Activated naive CD4-positive, alpha-beta T cell treated with anti-CD3 and anti-CD28 coated beads for 36 hours (primary cell): ENCODE measurements at regions not wholly inside any gene's neighbourhood (a gene's known extent, or its start where the extent isn't known, plus 50 kb on each side); places are given as distances from the start of the nearest gene placed in this dataset.
"Not testable (repeated sequence)": the region's sequence is repeated elsewhere in the genome, so short reads cannot be mapped to it uniquely, and the experiment has no call there.

Source experiments
- CTCF ChIA-PET: fragments of 350-600 bp; sonication (Branson Sonifier 250); formaldehyde crosslinking; loops from one replicate; lab custom pipeline; 2021; ENCODE audit warnings: antibody characterized with exemption; lab: Charles Lee
- DNase-seq: peaks from one replicate; pipeline ENCODE4 v3.0.0-alpha.2; 2020
- H3K27ac Mint-ChIP-seq: one replicate; pipeline ENCODE4 v1.8.0; 2021; ENCODE audit warnings: mild to moderate bottlenecking, mixed read lengths
- H3K27me3 Mint-ChIP-seq: one replicate; pipeline ENCODE4 v1.8.0; 2021; ENCODE audit warnings: low read depth, mixed read lengths
- H3K36me3 Mint-ChIP-seq: one replicate; pipeline ENCODE4 v1.8.0; 2021; ENCODE audit warnings: low read depth, mixed read lengths
- H3K4me1 Mint-ChIP-seq: one replicate; pipeline ENCODE4 v1.8.0; 2021; ENCODE audit warnings: low read depth, mixed read lengths
- H3K4me3 Mint-ChIP-seq: one replicate; pipeline ENCODE4 v1.8.0; 2021; ENCODE audit warnings: mild to moderate bottlenecking, moderate library complexity, mixed read lengths
- H3K9me3 Mint-ChIP-seq: one replicate; pipeline ENCODE4 v1.8.0; 2021; ENCODE audit warnings: mixed read lengths
- intact Hi-C: fragments of 100-400 bp; cut with micrococcal nuclease; formaldehyde crosslinking; loops from one replicate; pipeline ENCODE4 v1.15.1; 2023

DNA sequence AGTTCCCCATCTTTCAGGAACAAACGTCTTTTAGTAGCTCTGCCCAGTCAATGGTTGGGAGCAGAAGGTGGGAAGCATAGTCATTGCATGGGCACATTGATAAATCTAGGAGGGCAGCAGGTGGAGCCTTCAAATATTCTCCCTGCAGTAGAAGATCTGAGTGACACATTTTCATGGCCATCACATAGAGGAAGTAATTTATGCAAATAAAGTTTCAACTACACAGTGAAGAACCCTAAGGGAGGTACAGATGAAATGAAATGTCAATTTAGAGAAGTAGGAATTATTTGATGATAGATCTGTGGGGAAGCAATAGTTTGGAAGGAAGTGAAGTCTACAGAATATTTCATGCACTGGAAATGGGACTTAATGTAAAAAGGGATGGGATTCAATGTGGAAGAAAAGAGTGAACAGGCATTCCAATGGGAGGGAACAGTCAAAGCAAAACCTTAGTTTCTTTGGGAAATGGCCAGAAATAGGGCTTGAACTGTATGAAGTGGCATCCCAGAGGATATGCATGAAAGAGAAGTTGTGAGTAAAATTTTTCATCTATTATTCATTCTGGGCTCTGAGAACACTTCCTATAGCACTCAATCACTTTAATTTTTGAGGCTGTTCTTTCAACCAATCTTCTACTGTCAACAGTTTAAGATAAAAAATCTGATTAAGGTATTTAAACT, 256.2 kb upstream of the LUZP2 start:
- H3K27me3 Mint-ChIP-seq, result no peaks in the 10 kb centered on the region
- peaks cover 6% of the 10 kb centered on the region for H3K9me3 Mint-ChIP-seq
- CTCF ChIA-PET, result no interaction called here
- no peak overlapping the region for H3K4me3 Mint-ChIP-seq
- intact Hi-C loops, result no loop called here
- no peak for DNase-seq
- no peaks in the 10 kb centered on the region for H3K36me3 Mint-ChIP-seq
- no peak overlapping the region for H3K27ac Mint-ChIP-seq
- no peaks in the 10 kb centered on the region for H3K4me1 Mint-ChIP-seq

- CTCF ChIA-PET, result no interaction called here
- no peak overlapping the region for H3K4me3 Mint-ChIP-seq
Observed at GRCh38 chr11:24246715-24247114, 250.1 kb upstream of the LUZP2 start.

GRCh38 chr11:24247846-24248245, 249.0 kb upstream of the LUZP2 start:
- Mint-ChIP-seq H3K27me3 (no peaks in the 10 kb centered on the region), H3K4me3 (no peak overlapping the region), H3K36me3 (no peaks in the 10 kb centered on the region), H3K27ac (no peak overlapping the region), H3K9me3 (peaks cover 10% of the 10 kb centered on the region), H3K4me1 (no peaks in the 10 kb centered on the region)
- intact Hi-C loops, result no loop called here
- DNase-seq, result no peak
- CTCF ChIA-PET, result no interaction called here

More at GRCh38 chr11:24246715-24247114, 250.1 kb upstream of the LUZP2 start:
- Mint-ChIP-seq H3K27ac (no peak overlapping the region), H3K9me3 (peaks cover 10% of the 10 kb centered on the region), H3K4me1 (no peaks in the 10 kb centered on the region), H3K27me3 (no peaks in the 10 kb centered on the region), H3K36me3 (no peaks in the 10 kb centered on the region)
- no peak for DNase-seq
- intact Hi-C loops, result no loop called here

DNA sequence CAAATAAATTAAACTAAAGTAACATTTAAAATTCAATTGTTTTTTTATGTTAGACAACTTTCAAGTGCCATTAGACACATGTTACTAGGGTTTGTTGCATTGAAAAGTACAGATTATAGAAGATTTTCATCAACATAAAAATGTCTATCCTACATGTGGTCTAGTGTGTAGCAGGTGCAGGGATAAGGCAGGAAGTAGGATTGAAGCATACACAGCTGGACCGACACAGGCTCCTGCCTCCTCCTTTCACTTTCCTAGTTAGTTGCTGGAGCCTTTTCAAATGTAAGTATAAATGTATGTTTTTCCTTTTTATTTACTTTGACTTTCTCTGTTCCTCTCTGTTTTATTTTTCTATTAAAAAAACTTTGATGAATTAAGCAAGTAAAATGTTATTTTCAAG, 246.9 kb upstream of the LUZP2 start:
- Mint-ChIP-seq H3K36me3 (no peaks in the 10 kb centered on the region), H3K4me3 (no peak overlapping the region), H3K4me1 (no peaks in the 10 kb centered on the region), H3K27ac (no peak overlapping the region), H3K9me3 (peaks cover 4% of the 10 kb centered on the region), H3K27me3 (no peaks in the 10 kb centered on the region)
- intact Hi-C loops, result no loop called here
- CTCF ChIA-PET, result no interaction called here
- DNase-seq, result no peak

GRCh38 chr11:24253237-24253760, 243.6 kb upstream of the LUZP2 start:
- Mint-ChIP-seq H3K36me3 (no peaks in the 10 kb centered on the region), H3K4me1 (no peaks in the 10 kb centered on the region), H3K9me3 (peaks cover 2% of the 10 kb centered on the region), H3K27me3 (no peaks in the 10 kb centered on the region), H3K4me3 (no peak overlapping the region), H3K27ac (no peak overlapping the region)
- intact Hi-C loops, result no loop called here
- CTCF ChIA-PET, result no interaction called here
- no peak for DNase-seq

- intact Hi-C loops, result no loop called here
- Mint-ChIP-seq H3K4me1 (no peaks in the 10 kb centered on the region), H3K4me3 (no peak overlapping the region), H3K9me3 (peaks cover 7% of the 10 kb centered on the region), H3K27me3 (no peaks in the 10 kb centered on the region), H3K36me3 (no peaks in the 10 kb centered on the region), H3K27ac (no peak overlapping the region)
- CTCF ChIA-PET, result no interaction called here
- DNase-seq, result no peak
Observed at GRCh38 chr11:24264868-24265267, 232.0 kb upstream of the LUZP2 start.

DNA sequence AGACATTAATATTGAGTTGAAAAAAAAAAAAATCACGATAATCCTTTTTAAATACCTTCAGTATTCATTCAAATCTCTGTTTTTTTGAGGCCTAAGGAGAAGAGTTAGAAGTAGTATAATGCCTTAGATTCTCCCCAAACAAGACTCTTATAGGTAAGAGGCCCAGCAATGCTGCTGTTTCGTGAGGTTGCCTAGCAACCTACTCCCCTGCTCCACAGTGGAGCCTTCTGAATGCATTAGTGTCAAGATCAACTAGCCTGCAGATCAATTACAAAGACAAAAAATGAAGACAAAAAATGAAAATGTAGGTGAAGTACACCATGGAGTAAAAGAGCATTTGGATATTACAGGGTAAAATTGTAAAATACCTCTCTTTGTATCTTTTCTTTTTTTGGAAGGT, 229.8 kb upstream of the LUZP2 start:
- no peaks in the 10 kb centered on the region for H3K4me1 Mint-ChIP-seq
- H3K27ac Mint-ChIP-seq, result no peak overlapping the region
- CTCF ChIA-PET, result no interaction called here
- H3K4me3 Mint-ChIP-seq, result no peak overlapping the region
- DNase-seq, result no peak
- H3K36me3 Mint-ChIP-seq, result no peaks in the 10 kb centered on the region
- H3K27me3 Mint-ChIP-seq, result no peaks in the 10 kb centered on the region
- peaks cover 9% of the 10 kb centered on the region for H3K9me3 Mint-ChIP-seq
- intact Hi-C loops, result no loop called here

GRCh38 chr11:24271798-24272197, 225.1 kb upstream of the LUZP2 start:
- H3K36me3 Mint-ChIP-seq, result no peaks in the 10 kb centered on the region
- no peak for DNase-seq
- peaks cover 7% of the 10 kb centered on the region for H3K9me3 Mint-ChIP-seq
- CTCF ChIA-PET, result no interaction called here
- H3K4me1 Mint-ChIP-seq, result no peaks in the 10 kb centered on the region
- no peak overlapping the region for H3K4me3 Mint-ChIP-seq
- H3K27ac Mint-ChIP-seq, result no peak overlapping the region
- intact Hi-C loops, result no loop called here
- H3K27me3 Mint-ChIP-seq, result no peaks in the 10 kb centered on the region

GRCh38 chr11:24274214-24274781, 222.6 kb upstream of the LUZP2 start:
- H3K4me1 Mint-ChIP-seq, H3K27ac Mint-ChIP-seq, DNase-seq, H3K36me3 Mint-ChIP-seq, H3K27me3 Mint-ChIP-seq, H3K9me3 Mint-ChIP-seq, intact Hi-C loops, H3K4me3 Mint-ChIP-seq: not testable (repeated sequence)
- CTCF ChIA-PET, result interaction anchor here (0.5 kb wide), 1 partner anchor 122 kb away, joined by 3 read pairs; no protein-coding TSS in a partner anchor

DNA sequence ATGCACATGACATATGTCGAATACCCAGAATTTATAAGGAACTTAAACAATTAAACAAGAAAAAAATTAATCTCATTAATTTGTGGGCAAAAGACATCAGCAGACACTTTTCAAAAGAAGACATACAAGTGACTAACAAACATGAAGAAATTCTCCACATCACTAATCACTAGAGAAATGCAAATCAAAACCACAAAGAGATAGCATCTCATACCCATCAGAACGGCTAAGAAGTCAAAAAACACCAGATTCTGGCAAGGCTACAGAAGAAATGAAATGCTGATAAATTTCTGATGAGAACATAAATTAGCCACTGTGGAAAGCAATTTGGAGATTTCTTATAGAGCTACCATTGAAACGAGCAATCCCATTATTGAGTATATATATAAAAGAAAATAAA, 210.6 kb upstream of the LUZP2 start:
- no peaks in the 10 kb centered on the region for H3K4me1 Mint-ChIP-seq
- CTCF ChIA-PET, result no interaction called here

GRCh38 chr11:24289301-24289700, 207.6 kb upstream of the LUZP2 start:
- Mint-ChIP-seq H3K4me3 (no peak overlapping the region), H3K27me3 (no peaks in the 10 kb centered on the region), H3K4me1 (no peaks in the 10 kb centered on the region), H3K9me3 (peaks cover 24% of the 10 kb centered on the region), H3K36me3 (no peaks in the 10 kb centered on the region), H3K27ac (no peak overlapping the region)
- intact Hi-C loops, result no loop called here
- CTCF ChIA-PET, result no interaction called here
- no peak for DNase-seq

More for the DNA sequence above, 210.6 kb upstream of the LUZP2 start:
- Mint-ChIP-seq H3K27ac (no peak overlapping the region), H3K9me3 (peaks cover 22% of the 10 kb centered on the region), H3K4me3 (no peak overlapping the region), H3K36me3 (no peaks in the 10 kb centered on the region), H3K27me3 (no peaks in the 10 kb centered on the region)
- intact Hi-C loops, result no loop called here
- no peak for DNase-seq

GRCh38 chr11:24293964-24294363, 202.9 kb upstream of the LUZP2 start:
- DNase-seq, result no peak
- no peak overlapping the region for H3K4me3 Mint-ChIP-seq
- H3K4me1 Mint-ChIP-seq, result no peaks in the 10 kb centered on the region
- intact Hi-C loops, result no loop called here
- CTCF ChIA-PET, result no interaction called here
- no peak overlapping the region for H3K27ac Mint-ChIP-seq
- no peaks in the 10 kb centered on the region for H3K36me3 Mint-ChIP-seq
- H3K27me3 Mint-ChIP-seq, result no peaks in the 10 kb centered on the region
- H3K9me3 Mint-ChIP-seq, result peaks cover 13% of the 10 kb centered on the region

DNA sequence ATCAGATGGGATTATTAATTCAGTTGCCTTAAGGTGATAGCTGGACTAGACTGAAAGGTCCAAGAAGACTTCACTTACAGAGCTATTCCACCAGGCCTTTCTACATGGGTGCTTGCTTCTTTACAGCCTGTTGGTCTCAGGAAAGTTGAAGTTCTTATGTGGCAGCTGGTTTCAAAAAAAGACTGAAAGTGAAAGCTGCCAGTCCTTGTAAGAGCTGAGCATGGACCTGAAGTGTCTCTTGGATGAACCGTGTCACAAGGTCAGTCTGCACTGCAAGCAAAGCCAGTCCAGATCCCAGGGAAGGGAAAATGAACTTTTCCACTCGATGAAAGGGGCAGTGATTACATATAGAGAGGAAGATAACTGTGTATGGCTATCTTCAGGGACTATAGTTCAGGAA, 201.5 kb upstream of the LUZP2 start:
- H3K27ac Mint-ChIP-seq, result no peak overlapping the region
- intact Hi-C loops, result no loop called here
- no peaks in the 10 kb centered on the region for H3K36me3 Mint-ChIP-seq
- H3K4me3 Mint-ChIP-seq, result no peak overlapping the region
- H3K9me3 Mint-ChIP-seq, result peaks cover 9% of the 10 kb centered on the region
- no peak for DNase-seq
- CTCF ChIA-PET, result no interaction called here
- no peaks in the 10 kb centered on the region for H3K4me1 Mint-ChIP-seq
- H3K27me3 Mint-ChIP-seq, result no peaks in the 10 kb centered on the region
